Panc1 (cell line): ENCODE measurements at regions not wholly inside any gene's neighbourhood (a gene's known extent, or its start where the extent isn't known, plus 50 kb on each side); places are given as distances from the start of the nearest gene placed in this dataset.

ENCODE experiments used
- ATAC-seq: fragments of 200-7000 bp; cut with Tn5 transposase; 2 replicates; pipeline ENCODE4 v1.9.1; 2020; ENCODE audit warnings: mild to moderate bottlenecking, moderate library complexity
- BruUV-seq: library from RNA; stranded (reverse); fragments of 400-500 nt; replicated peaks from 2 replicates; lab custom pipeline; 2021; lab: Mats Ljungman, UMichigan
- CTCF ChIA-PET: fragments of 300-600 bp; sonication (Branson Sonifier 250); formaldehyde crosslinking; loops from one replicate; lab custom pipeline; 2022; ENCODE audit warnings: antibody characterized with exemption; lab: Charles Lee
- POLR2A ChIA-PET: fragments of 300-600 bp; sonication (Branson Sonifier 250); formaldehyde crosslinking; loops from one replicate; lab custom pipeline; 2022; ENCODE audit warnings: antibody characterized with exemption; lab: Charles Lee
- DNase-seq: peaks from one replicate; pipeline ENCODE4 v3.0.0-alpha.2; 2010; ENCODE audit warnings: low read depth, low spot score
- H3K27ac ChIP-seq: 2 replicates; pipeline ENCODE4 v1.5.1; 2011; ENCODE audit warnings: mild to moderate bottlenecking, low read length, inconsistent platforms
- H3K27me3 ChIP-seq: fragments of 200-500 bp; sonication (Bioruptor generic); 2 replicates; pipeline ENCODE4 v1.6.0; 2014; ENCODE audit warnings: low read length, inconsistent platforms; ENCODE audit not compliant: control insufficient read depth, insufficient read depth
- H3K36me3 ChIP-seq: fragments of 200-500 bp; sonication (Bioruptor generic); 2 replicates; pipeline ENCODE4 v1.5.1; 2014; ENCODE audit warnings: inconsistent platforms, mild to moderate bottlenecking, low read length, moderate library complexity; ENCODE audit not compliant: control insufficient read depth, insufficient read depth
- H3K4me1 ChIP-seq: 2 replicates; pipeline ENCODE4 v1.5.1; 2011; ENCODE audit warnings: inconsistent platforms, mild to moderate bottlenecking, low read length, moderate library complexity; ENCODE audit not compliant: control insufficient read depth, insufficient read depth
- H3K4me3 ChIP-seq, 2 experiments: 2 replicates each; pipeline ENCODE4 v1.5.1; 2011 to 2012; ENCODE audit warnings: low read depth in 2 of 2, low read length in 2 of 2, mild to moderate bottlenecking in 2 of 2, inconsistent platforms in 1 of 2, moderate library complexity in 1 of 2
- H3K9me3 ChIP-seq: fragments of 200-500 bp; sonication (Bioruptor generic); 2 replicates; pipeline ENCODE4 v1.5.1; 2014; ENCODE audit warnings: low read depth, mild to moderate bottlenecking, inconsistent platforms, low read length, moderate library complexity; ENCODE audit not compliant: control insufficient read depth, insufficient read depth
- POLR2AphosphoS5 ChIP-seq: IDR thresholded peaks from 2 replicates; pipeline ENCODE4 v1.6.1; 2012; ENCODE audit warnings: mild to moderate bottlenecking, low read depth, low read length, moderate library complexity
- SIN3A ChIP-seq: IDR thresholded peaks from 2 replicates; pipeline ENCODE4 v1.6.1; 2012; ENCODE audit warnings: low read depth, mild to moderate bottlenecking, low read length, moderate library complexity, borderline replicate concordance; ENCODE audit not compliant: insufficient read depth
- TCF7L2 ChIP-seq: IDR thresholded peaks from 2 replicates; pipeline ENCODE4 v1.6.1; 2011; ENCODE audit warnings: mild to moderate bottlenecking, low read depth, low read length, inconsistent platforms
- in situ Hi-C: cut with HindIII; loops from 2 replicates; pipeline ENCODE4 v1.10.0; 2016; ENCODE audit warnings: low sequenced_read_pairs, low pct_unique_long_range_greater_than_20kb
- intact Hi-C: fragments of 100-400 bp; cut with micrococcal nuclease; formaldehyde crosslinking; loops from one replicate; pipeline ENCODE4 v1.10.0; 2022; ENCODE audit not compliant: unreplicated experiment
- TF ChIP-seq, protein P1 (sequence below): fragments of 450-650 bp; IDR thresholded peaks from 2 replicates; pipeline ENCODE4 v1.5.1; 2017; ENCODE audit warnings: mild to moderate bottlenecking
- TF ChIP-seq, protein P2 (sequence below), 2 experiments: IDR thresholded peaks; 2 replicates each; pipeline ENCODE4 v1.6.1; 2011 to 2012; ENCODE audit warnings: low read depth in 2 of 2, control low read depth in 1 of 2, low read length in 1 of 2, mild to moderate bottlenecking in 1 of 2, moderate library complexity in 1 of 2; ENCODE audit not compliant: insufficient read depth in 1 of 2

DNA sequence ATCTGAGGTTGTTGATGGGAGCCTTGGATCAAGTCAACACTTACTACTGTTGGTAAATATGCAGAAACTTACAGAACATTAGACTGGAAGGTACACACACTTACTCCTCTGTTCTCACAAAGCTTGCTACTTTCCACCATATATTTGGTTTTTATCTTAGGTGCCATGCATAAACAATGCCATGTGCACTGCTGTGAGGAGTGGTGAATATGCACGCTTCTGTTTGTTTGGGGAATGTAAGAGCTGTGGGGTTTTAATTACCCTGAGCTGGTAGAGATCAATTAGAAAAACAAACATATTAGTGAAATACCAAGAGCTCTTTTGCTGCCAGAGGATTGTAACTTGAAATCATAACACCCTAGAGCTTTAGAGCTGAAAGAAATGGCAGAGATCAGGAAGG is 79.8 kb upstream of the ARID5B start:
- TF ChIP-seq, protein P1, sequence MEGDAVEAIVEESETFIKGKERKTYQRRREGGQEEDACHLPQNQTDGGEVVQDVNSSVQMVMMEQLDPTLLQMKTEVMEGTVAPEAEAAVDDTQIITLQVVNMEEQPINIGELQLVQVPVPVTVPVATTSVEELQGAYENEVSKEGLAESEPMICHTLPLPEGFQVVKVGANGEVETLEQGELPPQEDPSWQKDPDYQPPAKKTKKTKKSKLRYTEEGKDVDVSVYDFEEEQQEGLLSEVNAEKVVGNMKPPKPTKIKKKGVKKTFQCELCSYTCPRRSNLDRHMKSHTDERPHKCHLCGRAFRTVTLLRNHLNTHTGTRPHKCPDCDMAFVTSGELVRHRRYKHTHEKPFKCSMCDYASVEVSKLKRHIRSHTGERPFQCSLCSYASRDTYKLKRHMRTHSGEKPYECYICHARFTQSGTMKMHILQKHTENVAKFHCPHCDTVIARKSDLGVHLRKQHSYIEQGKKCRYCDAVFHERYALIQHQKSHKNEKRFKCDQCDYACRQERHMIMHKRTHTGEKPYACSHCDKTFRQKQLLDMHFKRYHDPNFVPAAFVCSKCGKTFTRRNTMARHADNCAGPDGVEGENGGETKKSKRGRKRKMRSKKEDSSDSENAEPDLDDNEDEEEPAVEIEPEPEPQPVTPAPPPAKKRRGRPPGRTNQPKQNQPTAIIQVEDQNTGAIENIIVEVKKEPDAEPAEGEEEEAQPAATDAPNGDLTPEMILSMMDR: no peak
- TF ChIP-seq, protein P2, sequence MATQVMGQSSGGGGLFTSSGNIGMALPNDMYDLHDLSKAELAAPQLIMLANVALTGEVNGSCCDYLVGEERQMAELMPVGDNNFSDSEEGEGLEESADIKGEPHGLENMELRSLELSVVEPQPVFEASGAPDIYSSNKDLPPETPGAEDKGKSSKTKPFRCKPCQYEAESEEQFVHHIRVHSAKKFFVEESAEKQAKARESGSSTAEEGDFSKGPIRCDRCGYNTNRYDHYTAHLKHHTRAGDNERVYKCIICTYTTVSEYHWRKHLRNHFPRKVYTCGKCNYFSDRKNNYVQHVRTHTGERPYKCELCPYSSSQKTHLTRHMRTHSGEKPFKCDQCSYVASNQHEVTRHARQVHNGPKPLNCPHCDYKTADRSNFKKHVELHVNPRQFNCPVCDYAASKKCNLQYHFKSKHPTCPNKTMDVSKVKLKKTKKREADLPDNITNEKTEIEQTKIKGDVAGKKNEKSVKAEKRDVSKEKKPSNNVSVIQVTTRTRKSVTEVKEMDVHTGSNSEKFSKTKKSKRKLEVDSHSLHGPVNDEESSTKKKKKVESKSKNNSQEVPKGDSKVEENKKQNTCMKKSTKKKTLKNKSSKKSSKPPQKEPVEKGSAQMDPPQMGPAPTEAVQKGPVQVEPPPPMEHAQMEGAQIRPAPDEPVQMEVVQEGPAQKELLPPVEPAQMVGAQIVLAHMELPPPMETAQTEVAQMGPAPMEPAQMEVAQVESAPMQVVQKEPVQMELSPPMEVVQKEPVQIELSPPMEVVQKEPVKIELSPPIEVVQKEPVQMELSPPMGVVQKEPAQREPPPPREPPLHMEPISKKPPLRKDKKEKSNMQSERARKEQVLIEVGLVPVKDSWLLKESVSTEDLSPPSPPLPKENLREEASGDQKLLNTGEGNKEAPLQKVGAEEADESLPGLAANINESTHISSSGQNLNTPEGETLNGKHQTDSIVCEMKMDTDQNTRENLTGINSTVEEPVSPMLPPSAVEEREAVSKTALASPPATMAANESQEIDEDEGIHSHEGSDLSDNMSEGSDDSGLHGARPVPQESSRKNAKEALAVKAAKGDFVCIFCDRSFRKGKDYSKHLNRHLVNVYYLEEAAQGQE (IDR thresholded peaks at IDR 0.05; ENCODE audit: insufficient read depth in 1 of 2, low read depth in 2 of 2, low read length in 1 of 2): no peak
- TF ChIP-seq SIN3A: no peak
- TF ChIP-seq POLR2AphosphoS5: no peak
- no peak for TF ChIP-seq TCF7L2
- in situ Hi-C loops: no loop called here
- H3K36me3 ChIP-seq: no peaks in the 10 kb centered on the region
- ChIA-PET CTCF (interaction anchor here (0.6 kb wide), 1 partner anchor 26 kb away, joined by 3 read pairs; no protein-coding TSS in a partner anchor), POLR2A (no interaction called here)
- H3K4me1 ChIP-seq: peaks cover 16% of the 10 kb centered on the region; the same call in 1 of the 2 replicates
- intact Hi-C loops: no loop called here
- peak overlapping the region; percentile 73 for H3K27ac ChIP-seq
- no TSS peak for BruUV-seq
- DNase-seq (no peak), ATAC-seq (peak; percentile 69)
- no peaks in the 10 kb centered on the region for H3K27me3 ChIP-seq
- no peak overlapping the region for H3K4me3 ChIP-seq
- no peaks in the 10 kb centered on the region; the same call in 1 of the 2 replicates for H3K9me3 ChIP-seq

DNA sequence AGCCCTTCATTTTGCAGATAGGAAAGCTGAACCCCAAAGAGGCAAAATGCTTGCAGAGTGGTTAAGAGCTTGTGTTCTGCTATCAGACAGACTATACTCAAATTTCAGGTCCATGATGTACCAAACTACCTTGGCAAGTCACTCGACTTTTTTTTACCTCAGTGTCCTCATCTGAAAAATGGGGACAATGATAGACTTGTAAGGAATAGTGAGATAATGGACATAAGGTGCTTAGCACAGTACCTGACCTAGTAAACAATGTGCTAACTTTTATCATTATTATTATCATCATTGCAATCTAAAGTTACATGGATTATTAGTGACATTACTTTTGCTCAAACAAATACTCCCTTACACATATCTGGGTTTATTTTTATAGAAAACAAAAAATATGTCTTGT is 79.4 kb upstream of the ARID5B start:
- no peaks in the 10 kb centered on the region for H3K27me3 ChIP-seq
- CTCF ChIA-PET: interaction anchor here (0.6 kb wide), 1 partner anchor 26 kb away, joined by 3 read pairs; no protein-coding TSS in a partner anchor
- no peak for TF ChIP-seq TCF7L2
- TF ChIP-seq SIN3A: no peak
- TF ChIP-seq, protein P2 (IDR thresholded peaks at IDR 0.05; ENCODE audit: insufficient read depth in 1 of 2, low read depth in 2 of 2, low read length in 1 of 2): no peak
- TF ChIP-seq POLR2AphosphoS5: no peak
- TF ChIP-seq, protein P1: no peak
- peaks cover 16% of the 10 kb centered on the region; the same call in 1 of the 2 replicates for H3K4me1 ChIP-seq
- peak overlapping the region; percentile 73 for H3K27ac ChIP-seq
- DNase-seq: no peak
- BruUV-seq: no TSS peak
- H3K4me3 ChIP-seq: no peak overlapping the region
- no peaks in the 10 kb centered on the region for H3K36me3 ChIP-seq
- H3K9me3 ChIP-seq: no peaks in the 10 kb centered on the region; the same call in 1 of the 2 replicates
- intact Hi-C loops: no loop called here
- in situ Hi-C loops: no loop called here
- ATAC-seq: no peak; the same call in 1 of the 2 replicates
- POLR2A ChIA-PET: no interaction called here
